ENCODE measurements at regions not wholly inside any gene's neighbourhood (a gene's known extent, or its start where the extent isn't known, plus 50 kb on each side); places are given as distances from the start of the nearest gene placed in this dataset.
"Not testable (repeated sequence)": the region's sequence is repeated elsewhere in the genome, so short reads cannot be mapped to it uniquely, and the experiment has no call there.

DNA sequence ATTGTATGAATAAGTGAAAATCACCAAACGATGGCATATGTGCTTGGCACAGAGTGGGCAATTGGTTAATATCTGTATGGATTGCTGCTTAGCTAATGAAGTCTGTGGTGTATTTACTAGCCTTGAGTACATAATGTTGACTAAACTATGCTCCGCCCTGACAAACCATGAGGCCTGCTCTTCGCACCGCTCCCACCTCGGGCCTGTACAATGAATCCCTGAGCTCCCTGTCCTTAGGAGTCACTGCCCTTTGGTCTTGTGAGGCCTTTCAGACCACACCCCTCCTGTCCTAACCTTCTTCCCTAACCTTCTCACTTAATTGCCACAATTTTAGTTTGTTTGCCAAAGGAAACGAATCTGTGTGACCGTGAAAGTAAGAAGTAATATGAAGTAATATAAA, 193.2 kb downstream of the POTED start:
- DNase-seq: not testable (repeated sequence)

All from OCI-M1 (cell line).